HG02981 (cell line): ENCODE measurements at regions not wholly inside any gene's neighbourhood (a gene's known extent, or its start where the extent isn't known, plus 50 kb on each side); places are given as distances from the start of the nearest gene placed in this dataset.

ENCODE experiments used
- ATAC-seq: cut with Tn5 transposase; IDR thresholded peaks from one replicate; pipeline ENCODE4 v1.9.1; 2021; ENCODE audit warnings: mild to moderate bottlenecking, moderate library complexity; ENCODE audit not compliant: unreplicated experiment

DNA sequence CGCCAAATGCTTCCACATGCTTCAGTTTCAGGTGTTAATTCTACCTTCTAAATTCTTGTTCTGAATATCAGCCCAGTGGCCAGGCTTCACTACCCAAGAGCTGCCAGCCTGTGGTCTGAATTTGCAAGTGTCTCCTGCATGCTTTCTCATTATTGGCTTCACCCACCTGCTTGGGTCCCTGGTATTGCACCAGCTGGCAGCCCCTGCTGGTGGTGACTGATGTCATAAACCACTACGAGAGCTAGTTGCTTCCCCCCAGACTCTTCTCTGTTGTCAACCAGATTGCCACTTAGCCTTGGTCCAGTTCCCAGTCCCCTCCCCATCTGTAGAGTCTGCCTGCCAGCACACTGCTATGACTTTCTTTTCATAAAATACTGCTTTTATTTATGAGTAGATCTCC lies 197.7 kb upstream of the DUSP10 start:
- ATAC-seq = peak; percentile 86

DNA sequence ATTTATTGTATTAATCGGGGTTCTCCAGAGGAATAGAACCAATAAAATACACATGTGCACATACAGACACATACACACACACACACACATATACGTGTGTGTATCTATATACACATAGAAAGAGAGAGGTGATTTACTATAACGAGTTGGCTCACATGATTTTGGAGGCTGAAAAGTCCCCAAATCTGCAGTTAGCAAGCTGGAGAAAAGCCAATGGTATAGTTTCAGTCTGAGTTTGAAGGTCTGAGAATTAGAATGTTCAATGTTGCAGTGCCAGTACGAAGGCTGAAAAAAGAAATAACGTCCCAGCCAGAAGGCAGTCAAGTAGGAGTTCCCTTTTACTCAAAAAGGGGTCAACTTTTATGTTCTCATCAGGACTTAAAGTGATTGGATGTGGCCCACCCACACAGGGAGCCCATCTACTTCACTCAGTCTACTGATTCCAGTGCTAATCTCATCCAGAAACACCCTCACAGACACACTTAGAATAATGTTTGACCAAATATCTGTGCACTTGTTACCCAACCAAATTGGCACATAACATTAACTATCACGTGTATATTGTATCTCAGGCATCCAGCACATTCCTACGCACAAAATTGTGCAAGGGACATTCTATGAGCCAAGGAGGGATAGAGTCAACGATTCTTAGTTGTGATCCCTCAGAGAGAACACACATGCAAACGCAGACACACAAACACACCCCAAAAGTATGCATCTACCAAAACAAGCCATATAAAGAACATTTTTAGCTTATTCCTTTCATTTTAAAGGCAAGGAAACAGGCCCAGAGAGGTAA lies 195.5 kb upstream of the DUSP10 start:
- ATAC-seq = peak; percentile 44

DNA sequence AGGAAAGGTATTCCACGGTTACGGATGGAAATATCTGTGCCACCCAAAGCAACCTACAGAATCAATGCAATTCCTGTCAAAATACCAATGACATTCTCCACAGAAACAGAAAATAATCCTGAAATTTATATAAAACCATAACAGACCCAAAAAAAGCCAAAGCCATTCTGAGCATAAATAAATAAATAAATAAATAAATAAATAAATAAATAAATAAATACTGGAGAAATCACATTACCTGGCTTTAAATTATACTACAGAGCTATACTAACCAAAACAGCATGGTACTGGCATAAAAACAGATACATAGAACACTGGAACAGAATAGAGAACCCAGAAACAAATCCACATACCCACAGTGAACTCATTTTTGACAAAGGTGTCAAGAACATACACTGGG lies 191.9 kb upstream of the DUSP10 start:
- no peak for ATAC-seq

DNA sequence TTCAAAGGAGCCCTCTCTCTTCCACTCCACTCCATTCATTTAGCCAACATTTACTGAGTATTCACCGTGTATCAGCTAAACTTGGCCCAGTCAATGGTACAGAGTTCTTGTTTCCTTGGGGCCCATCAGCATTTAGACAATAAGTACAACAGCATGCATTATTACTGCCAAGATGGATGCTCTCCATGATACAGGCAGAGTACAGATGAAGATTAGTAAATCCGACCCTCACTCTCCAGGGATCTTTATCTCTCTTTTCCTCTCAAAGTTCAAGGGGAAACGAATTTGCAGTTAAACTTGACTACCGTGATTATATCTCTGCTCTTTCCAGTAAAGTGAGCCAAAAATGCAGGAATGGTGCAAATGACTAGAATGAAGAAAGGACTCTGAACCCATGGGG lies 184.6 kb upstream of the DUSP10 start:
- no peak for ATAC-seq

DNA sequence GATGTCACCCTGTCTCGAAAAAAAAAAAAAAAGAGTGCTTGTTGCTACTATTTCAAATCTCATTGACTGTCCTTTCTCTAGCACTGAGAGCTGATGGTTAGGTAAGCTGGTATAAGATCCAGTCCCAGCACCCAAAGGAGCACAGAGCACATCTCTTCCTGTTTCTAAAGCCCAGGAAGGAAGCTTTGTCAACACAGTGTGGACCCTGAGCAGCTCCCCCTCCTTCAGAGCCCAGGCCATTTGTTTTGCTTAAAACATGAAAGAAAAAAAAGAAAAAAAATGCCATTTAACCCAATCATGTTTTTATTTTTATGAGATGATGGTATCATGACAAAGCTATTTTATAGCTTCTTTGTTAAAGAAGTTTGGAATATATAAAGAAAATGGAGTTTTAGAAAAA lies 184.1 kb upstream of the DUSP10 start:
- no peak for ATAC-seq

DNA sequence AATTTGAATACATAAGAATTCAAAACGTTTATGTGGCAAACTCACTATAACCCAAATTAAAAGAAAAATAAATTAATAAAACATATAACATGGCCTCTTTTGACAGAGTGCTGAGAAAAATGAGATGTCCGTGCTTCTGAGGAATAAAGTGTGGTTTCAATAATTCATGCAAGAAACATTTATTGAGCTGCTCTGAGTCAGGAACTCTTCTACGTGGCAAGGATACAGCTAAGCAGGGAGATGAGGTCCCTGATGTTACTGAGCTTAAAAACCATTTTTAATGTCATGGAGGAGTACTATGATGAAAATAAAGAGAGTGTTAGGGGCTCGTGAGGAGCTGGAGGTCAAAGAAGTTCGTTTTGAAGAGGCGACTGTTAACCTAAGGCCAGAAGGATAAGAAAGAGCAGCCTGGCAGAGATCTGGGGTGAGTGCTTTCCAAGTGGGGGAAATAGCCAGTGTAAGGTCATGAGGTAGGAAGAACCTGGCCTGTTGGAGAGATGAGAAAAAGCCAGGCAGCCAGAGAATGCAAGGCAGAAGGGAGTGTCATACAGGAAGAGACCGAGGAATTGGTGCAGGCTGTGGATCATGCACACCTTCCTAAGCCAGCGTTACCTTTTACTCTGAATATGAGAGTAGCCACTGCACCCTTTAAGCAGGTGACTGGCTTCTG lies 182.2 kb upstream of the DUSP10 start:
- no peak for ATAC-seq

DNA sequence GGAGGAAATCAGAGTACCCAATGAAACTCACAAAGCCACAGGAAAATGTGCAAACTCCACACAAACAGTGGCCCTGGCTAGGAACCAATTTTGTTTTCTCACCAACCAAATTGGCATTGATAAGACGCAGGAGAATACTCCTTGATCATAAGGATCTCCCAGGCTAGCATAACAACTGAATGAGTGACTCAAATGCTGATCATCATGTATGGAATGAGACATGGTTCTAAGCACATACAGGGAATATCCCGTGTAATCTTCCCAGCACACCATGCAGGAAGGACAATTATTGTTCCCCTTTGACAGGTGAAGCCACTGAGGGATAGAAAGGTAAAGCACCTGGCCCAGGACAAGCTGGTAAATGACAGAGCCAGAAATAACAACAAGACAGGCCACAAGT lies 180.0 kb upstream of the DUSP10 start:
- no peak for ATAC-seq

DNA sequence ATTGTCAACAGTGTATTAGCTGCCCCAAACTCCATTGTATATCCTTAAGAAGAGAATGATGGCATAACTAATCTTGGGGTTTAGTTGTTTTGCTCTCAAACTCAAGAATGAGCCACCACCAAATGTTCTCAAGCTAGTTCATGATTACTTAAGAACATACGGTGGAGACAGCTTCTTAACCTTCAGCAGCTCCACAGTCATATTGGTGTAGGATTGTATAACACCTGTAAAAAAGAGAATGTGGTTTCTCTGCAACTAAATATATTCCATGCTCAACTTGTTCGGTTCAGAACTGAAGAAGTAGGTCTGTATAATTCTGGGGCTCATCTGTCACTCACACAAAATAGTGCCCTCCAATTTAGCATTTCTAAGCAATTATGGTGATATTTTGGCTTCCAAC lies 177.9 kb upstream of the DUSP10 start:
- ATAC-seq = no peak

DNA sequence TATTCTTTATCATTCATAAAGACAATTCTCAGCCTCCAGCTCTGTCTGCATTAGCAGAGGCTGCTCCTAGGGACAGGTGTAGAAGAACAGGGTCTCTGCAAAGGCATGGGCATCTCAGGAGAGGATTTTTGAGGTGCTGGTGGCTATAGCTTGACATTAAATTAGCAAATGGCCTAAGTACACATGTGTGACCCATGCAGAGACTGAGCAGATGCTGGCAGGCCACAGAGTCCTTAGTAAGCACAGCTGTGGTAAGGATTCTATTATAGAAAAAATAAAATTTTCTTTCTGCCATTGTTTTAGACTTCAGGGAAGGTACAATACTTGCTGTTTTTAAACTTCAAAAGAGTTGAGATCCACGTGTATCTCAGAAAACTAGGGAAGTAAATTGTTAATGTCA lies 177.5 kb upstream of the DUSP10 start:
- ATAC-seq = no peak

DNA sequence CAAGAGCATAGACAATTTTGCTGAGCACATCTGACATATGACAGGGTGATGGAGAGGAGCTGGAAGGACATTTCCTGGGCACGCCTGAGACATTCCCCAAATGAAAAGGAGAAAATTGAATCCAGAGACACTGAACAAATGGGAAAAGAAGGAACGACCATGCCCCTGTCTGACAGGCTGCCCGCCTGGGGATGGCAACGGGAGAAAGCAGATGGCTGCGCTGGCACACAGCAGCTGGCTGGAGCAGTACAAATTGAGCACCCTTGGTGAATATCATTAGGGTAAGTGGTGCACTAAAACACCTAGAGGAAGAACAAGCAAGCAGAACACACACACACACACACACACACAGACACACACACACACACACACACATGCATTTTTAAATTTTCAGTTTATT lies 174.3 kb upstream of the DUSP10 start:
- ATAC-seq = no peak

DNA sequence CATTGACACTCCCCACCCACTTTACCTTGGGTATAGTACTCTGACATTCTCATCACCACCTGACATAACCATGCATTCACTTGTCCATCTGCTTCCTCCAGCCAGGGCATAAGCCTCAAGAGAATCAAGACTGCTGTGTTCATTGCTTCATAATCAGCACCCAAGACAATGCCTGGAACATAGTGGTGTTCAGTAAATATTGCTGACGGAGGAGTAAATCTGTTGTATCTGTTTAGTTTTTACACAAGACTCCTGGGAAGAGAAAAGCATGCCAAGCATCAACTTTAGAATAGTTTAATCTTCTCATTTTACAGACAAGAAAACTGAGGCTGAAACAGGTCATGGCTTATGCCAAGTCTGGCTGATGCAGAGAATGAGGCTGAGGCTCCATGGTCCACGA lies 173.9 kb upstream of the DUSP10 start:
- ATAC-seq = no peak

DNA sequence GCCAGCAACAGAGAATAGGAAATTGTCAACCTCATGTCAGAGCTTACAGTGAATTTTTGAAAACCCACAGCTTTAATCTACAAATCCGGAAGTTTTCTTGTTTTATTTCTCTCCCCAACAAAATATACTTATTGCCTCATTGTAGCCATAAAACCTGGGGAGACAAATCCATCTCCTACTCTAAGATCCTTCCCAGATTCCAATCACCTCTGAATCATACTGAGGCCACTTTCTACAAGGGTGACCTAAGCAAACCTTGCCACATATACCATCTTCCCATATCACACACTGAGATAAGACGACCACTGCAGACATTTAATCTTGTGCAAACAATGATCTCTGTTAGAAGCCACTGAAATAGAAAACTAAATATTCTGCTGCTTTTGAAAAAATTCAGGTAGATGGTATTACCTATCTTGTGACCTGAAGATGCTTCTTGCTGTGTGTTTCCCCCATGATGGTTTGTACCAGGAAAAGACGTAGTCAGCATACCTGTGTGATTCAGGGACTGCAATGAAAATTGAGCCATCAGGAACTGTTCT lies 171.5 kb upstream of the DUSP10 start:
- ATAC-seq = no peak

DNA sequence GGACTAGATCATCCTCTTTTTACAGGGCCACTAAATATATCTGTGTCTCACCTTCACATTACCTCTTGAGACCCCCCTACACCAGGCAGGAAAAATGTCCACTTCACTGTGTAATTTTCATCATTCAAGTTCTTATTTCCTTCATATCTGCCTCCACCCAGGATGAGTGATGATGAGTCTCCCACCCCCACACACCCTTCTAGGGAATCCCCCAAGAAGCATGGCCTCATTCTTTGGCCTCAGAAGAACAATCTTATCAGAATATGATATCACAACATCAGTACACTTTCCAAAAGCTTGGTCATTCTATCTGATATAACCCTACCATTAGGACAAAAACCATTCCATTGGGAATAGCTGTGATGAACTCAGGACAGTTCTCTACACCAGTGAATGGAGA lies 170.3 kb upstream of the DUSP10 start:
- ATAC-seq = no peak

DNA sequence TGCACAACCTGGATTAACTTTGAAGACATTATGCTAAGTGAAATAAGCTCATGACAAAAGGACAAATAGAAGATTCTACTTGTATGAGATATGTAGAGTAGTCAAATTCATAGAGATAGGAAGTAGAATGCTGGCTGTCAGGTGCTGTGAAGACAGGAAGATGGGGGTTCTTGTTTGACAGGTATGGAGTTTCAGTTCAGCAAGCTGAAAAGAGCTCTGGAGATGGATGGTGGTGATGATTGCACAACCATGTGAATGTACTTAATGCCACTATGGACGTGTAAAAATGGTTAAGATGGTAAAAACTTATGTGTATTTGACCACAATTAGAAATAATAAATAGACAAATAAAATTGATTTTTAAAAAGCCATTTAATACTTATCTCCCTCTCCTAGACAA lies 169.8 kb upstream of the DUSP10 start:
- no peak for ATAC-seq

DNA sequence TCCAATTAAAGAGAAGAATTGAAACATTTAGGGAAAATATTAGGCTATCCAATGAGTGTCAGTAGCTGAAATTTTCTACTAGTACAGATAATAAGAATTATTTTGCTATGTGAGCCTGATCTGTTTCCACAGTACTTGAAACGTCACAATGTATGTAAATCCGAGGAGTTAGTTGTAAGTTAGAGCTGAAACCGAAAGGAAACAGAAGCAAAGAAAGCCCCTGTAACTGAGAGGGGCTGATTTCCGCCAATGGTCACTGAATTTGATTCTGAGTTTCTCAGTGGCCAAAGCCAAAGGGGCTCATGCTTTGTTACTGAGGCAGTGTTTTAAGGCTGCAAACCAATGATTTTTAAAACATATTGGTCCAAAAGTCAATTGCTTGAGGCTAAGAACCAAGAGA lies 168.3 kb upstream of the DUSP10 start:
- ATAC-seq = peak; percentile 71

DNA sequence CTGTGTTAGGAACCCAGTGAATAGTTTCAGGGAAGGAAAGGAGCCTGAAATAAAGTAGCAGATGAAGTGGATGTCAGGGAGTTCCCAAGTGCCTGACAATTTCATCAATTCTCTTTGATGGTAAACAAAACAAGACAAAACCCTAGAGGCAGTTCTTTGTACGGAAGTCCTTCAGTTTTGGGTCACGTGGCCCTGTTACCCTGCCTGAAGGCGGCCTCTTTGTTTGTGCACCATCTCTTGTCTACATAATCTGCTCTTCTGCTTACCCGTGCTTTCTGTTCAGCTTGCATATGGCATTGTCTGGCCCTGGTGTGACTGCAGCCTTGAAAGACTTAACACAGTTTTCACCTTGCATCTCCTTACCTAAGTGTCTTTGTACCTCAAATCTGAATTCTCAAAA lies 166.7 kb upstream of the DUSP10 start:
- no peak for ATAC-seq

DNA sequence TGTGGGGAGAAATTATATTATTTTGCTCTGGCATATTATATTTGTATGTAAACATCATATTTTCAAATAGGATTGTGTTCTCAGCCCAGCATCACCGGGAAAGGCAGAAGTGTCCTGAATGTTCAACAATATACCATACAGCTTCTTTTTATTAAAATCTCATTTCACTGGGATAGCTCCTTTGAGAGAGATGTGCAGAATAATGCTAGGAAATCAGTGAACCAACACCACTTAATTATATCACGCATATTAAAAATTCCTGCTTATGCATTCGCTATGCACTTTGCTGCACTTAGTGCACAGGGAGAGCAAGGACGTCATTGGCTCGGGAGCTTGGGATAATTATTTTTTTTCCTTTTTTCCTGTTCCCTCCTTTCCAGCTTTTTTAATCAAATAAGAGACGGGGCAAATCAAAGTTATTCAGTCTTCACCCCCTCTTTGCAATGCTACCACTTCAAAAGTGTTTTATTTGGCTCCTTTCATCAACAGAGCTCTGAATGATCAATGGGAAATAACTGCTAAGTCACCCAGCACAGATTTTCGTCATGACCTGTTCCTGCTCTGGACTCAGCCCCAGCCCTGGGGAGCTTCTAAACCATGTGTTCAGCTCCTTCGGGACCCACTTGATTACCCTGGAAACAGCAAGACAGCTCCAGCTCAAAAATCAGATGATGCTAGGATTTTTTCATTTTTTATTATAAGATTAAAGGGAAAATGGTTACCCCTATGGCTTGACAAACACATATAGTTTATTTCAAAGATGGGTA lies 165.5 kb upstream of the DUSP10 start:
- ATAC-seq = no peak

DNA sequence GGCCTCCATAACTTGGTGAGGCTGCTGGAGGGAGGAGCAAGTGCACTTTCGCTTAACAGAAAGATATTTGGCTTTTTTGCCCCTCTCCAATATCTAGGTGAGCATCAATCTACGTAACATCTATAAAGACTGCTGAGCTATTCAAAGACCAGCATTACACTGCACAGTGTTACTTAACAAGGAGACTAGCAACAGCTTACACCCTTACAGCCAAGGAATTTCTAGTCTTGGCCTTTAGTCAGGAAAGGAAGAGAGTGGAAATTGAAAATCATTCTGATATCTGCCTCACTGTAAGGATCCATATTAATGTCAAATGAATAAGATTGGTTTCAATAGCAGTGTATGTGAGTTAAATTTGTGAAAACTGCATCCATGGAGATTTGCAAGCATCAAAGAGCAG lies 163.9 kb upstream of the DUSP10 start:
- ATAC-seq = no peak

DNA sequence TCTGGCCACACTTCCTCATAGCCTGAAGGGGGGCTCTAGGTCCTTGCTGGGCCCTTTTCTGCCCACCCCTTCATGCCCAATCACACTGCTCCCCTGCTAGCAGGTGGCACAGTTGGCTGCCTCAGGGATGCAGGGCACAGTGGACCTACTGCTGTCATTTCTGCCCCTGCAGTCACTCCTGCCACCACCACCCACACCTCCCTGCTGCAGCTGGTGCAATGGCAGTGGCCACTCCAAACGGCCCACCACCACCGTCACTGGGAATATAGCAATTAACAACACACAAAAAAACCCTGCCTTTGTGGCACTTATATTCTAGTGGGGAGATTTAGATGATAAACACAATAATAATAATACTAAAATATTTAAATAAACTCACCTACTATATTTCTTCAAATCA lies 162.4 kb upstream of the DUSP10 start:
- ATAC-seq = no peak

DNA sequence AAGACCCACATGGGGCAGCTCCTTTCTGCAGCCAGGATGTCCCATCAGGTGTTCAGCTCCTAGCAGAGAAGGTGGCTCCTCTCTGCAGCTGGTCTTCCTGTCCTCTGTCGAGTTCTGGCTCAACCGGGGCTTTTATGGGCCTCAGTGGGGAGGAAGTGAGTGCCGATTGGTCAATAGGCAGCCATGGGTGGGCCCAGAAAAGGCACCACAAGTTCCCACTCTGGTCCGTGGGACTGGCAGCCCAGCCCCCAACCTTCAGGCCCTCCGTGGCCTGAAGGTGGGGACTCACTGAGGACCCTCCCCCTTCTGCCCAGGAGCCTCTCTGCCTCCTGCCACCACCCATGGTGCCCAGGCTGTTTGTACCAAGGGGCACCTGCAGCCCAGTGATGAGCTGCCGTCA lies 161.7 kb upstream of the DUSP10 start:
- no peak for ATAC-seq

DNA sequence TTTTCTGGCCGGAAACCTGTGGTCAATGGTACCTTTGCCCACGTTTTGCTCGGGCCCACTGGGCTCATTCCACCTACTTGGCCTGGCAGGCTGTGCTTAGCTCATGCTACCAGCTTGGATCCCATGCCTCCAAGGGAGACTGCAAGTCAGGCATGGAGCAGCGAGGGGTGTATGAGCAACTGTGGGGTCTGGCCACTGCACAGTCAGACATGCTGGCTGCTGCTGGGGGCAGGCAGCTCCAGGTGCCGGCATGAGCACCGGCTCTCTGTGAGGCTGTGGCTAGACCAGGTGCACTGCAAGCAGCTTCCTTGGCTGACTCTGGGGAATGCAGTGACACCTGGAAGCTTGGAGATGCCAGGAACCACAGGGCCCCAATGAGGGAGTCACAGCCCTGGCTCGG lies 161.1 kb upstream of the DUSP10 start:
- no peak for ATAC-seq

DNA sequence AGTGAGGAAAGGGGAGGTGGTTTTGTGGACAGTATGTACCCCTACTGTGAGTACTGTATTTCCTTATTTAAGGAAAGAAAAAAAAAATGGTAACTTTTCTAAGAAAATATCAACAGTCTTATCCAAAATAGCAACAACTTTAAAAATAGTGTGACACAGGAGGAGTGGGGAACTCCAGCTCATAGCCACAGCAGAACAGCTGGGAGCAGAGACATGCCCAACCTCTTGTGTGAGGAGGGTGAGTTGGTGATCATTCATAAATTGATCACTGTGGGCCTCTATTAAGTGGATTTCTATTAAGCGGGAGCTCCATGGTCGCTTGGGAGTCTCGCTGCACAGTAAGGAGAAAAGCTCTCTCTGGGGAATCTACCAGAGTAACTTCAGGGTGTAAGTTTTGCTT lies 158.8 kb upstream of the DUSP10 start:
- no peak for ATAC-seq
